HG02943 (cell line): ENCODE measurements at regions not wholly inside any gene's neighbourhood (a gene's known extent, or its start where the extent isn't known, plus 50 kb on each side); places are given as distances from the start of the nearest gene placed in this dataset.
"Not testable (repeated sequence)": the region's sequence is repeated elsewhere in the genome, so short reads cannot be mapped to it uniquely, and the experiment has no call there.

Source experiments
- ATAC-seq: cut with Tn5 transposase; IDR thresholded peaks from one replicate; pipeline ENCODE4 v1.9.1; 2021; ENCODE audit warnings: mild to moderate bottlenecking, low read depth, moderate library complexity; ENCODE audit not compliant: unreplicated experiment

GRCh38 chr2:103355287-103355686 is 593.5 kb downstream of the TMEM182 start:
- ATAC-seq = no peak

- ATAC-seq = no peak
Observed at GRCh38 chr2:103361712-103362111, 599.9 kb downstream of the TMEM182 start.

- ATAC-seq = no peak
Observed at GRCh38 chr2:103363639-103364038, 601.8 kb downstream of the TMEM182 start.

DNA sequence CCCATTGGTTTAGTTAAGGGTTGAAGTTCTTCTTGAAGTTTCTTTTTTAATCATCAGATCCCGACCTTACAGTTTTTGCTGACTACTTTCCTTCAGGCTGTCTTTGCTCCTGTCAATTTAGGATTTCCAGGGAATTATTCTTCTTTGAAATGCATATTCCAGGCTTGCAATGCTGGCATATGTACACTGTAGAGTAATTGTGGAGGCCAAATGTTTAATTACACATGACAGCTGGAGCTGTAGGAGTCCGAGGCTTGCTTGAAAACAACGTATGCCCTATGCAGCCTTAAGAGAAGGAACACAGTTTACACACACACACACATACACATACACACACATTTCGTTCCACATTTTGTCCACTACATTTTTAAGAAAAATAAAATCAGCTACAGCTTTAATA is 602.3 kb downstream of the TMEM182 start:
- no peak for ATAC-seq

- ATAC-seq = no peak
Observed at GRCh38 chr2:103365071-103365470, 603.2 kb downstream of the TMEM182 start.

DNA sequence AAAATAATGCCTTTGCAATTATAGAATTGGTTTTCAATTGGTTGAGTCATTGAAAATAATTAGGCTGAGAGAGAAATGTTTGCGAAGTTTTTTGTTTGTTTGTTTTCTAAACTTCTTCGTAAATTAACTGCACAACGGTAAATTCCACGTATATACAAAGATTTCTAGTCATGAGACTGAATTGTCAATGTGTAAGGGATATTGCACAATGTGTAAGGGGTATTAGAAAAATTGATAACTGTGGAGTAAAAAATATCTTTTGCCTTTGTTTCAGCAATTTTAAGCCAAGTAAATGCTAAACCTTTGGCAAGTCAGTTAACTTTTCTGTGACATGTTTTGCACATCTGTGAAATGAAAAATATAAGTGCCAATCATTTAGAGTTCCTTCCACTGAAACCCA is 606.0 kb downstream of the TMEM182 start:
- no peak for ATAC-seq

DNA sequence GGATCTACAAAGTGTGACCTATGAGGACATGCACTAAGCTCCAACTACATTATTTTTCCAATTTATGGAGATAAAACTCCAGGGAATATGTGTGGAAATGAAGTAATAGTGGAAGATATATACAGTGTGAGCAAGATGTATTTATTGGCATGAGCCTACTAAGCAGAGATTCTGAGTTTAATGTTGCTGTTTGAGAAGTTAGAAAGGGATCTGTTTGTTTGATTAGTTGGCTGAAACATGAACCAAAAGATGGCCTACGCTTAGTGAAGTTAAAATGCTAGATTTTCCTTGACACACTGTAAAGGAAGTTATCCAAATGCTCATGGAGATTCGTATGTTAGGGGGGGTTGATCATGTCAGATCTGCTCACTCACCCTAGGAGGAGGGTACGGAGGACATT is 621.7 kb downstream of the TMEM182 start:
- no peak for ATAC-seq

DNA sequence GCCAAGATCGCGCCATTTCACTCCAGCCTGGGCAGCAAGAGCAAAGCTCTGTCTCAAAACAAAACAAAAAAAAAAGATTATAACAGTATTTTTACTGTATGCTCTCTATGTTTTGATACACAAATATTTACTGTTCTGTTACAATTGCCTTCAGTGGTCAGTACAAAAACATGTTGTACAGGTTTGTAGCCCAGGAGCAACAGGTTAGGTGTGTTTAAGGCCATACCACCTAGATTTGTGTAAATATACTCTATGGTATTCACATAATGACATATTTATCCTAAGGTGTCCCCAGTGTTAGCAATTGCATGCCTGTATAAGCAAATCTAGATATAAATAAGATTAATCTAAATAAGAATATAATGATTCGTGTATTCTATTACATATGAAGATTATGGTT is 625.0 kb downstream of the TMEM182 start:
- no peak for ATAC-seq

- no peak for ATAC-seq
Observed at GRCh38 chr2:103387888-103388287, 626.1 kb downstream of the TMEM182 start.

- ATAC-seq = no peak
Observed at GRCh38 chr2:103396152-103396551, 634.3 kb downstream of the TMEM182 start.

GRCh38 chr2:103401621-103402020 is 639.8 kb downstream of the TMEM182 start:
- no peak for ATAC-seq

- ATAC-seq = no peak
Observed at GRCh38 chr2:103402336-103402735, 640.5 kb downstream of the TMEM182 start.

- ATAC-seq = no peak
Observed at GRCh38 chr2:103402944-103403343, 641.1 kb downstream of the TMEM182 start.

GRCh38 chr2:103403388-103403787 is 641.6 kb downstream of the TMEM182 start:
- ATAC-seq = not testable (repeated sequence)

DNA sequence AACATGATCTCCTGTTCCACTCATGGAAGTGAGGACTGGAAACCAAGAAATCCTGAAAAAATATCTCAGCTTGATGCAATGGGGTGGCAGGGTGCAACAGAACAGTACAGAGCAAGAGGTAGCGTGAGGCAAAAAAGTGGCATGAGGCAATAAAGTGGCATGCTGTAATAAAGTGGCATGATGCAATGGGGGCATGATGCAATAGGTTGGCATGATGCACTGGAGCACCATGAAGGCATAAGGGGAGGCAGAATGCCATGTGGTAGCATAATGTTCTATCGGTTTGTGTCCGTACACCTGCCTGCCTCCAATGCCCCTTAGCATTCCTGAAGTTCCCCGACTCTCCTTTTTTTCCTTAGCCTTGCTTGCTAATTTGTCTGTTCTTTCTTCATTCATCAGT is 648.4 kb downstream of the TMEM182 start:
- ATAC-seq = no peak

- no peak for ATAC-seq
Observed at GRCh38 chr2:103419506-103419905, 657.7 kb downstream of the TMEM182 start.

DNA sequence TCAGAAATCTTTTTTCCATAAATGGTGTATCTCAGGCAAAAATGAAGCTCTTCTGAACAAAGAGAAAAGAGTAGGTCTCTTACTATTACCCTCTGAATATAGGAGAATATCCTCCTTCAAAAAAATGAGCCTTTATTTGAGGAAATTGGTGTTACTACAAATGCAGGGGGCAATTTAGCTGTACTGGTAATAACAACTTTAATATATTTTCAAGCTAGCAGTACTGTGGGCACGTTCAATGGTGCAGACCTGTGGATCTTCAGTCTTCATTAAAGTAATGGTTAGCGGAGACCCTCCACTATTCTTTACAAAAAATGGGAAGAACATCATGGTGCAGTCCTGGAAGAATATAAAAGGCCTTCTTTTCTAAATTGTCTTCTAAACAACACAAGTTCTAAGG is 661.3 kb downstream of the TMEM182 start:
- ATAC-seq = no peak

- no peak for ATAC-seq
Observed at GRCh38 chr2:103427567-103427966, 665.7 kb downstream of the TMEM182 start.

- no peak for ATAC-seq
Observed at GRCh38 chr2:103430191-103430590, 668.4 kb downstream of the TMEM182 start.

DNA sequence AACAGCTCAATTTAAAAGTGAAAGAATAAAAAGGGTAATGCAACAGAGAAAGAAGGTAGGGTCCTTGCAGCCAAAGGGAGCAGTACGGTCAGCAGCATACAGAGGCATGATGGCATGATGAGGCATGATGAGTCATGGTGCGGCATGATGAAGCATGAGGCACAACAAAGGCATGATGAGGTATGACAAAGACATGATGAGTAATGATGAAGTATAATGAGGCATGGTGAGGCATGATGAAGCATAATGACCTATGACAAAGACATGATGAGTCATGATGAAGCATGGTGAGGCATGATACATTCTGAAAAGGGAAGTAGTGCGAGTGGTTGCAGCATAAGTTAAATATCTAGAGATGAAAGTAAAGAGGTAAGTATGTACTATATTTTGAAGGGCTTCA is 673.2 kb downstream of the TMEM182 start:
- no peak for ATAC-seq

DNA sequence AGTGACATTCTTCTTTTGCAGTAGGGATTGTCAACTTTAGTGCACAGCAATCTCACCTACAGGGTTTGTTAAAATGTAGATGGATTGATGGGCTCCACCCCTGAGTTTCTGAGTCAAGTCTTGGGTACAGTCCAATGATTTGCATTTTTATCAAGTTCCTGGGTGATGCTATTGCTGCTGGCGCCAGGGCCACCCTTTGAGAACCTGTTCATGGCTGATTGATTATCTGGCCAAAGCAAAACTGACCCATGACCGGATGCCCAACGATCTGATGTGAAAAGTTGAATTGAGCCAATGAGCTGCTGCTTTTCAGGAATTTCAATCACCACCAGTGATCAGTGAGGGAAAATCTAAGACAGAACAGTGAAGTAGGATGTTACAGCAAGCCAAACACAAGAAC is 675.3 kb downstream of the TMEM182 start:
- ATAC-seq = no peak

DNA sequence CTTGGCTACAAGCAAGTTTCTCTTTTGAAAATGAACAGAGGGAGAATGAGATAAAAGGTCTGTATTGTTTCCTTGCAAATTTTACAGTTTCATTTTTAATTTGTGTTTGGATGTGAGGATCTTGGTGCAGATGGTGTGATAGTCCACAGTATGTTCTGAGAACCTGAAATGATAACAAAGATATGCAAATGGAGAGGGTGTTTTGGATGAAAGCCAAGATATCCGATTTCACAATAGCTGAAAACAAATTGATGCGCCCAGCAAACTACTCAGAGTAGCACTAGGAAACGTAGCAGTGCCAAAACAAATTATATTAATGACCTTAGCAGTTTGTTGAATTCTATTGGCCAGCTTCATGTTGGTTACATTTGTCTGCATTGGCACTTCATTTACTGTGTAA is 683.5 kb downstream of the TMEM182 start:
- no peak for ATAC-seq

- ATAC-seq = no peak
Observed at GRCh38 chr2:103448495-103448894, 686.7 kb downstream of the TMEM182 start.
